PC-3 (cell line): ENCODE measurements at regions not wholly inside any gene's neighbourhood (a gene's known extent, or its start where the extent isn't known, plus 50 kb on each side); places are given as distances from the start of the nearest gene placed in this dataset.
"Not testable (repeated sequence)": the region's sequence is repeated elsewhere in the genome, so short reads cannot be mapped to it uniquely, and the experiment has no call there.

Experiments used
- ATAC-seq: fragments of 200-7000 bp; cut with Tn5 transposase; 2 replicates; pipeline ENCODE4 v1.9.1; 2020; ENCODE audit warnings: mild to moderate bottlenecking, moderate library complexity
- BruUV-seq: library from RNA; stranded (reverse); fragments of 400-500 nt; replicated peaks from 2 replicates; lab custom pipeline; 2021; lab: Mats Ljungman, UMichigan
- CTCF ChIA-PET: fragments of 300-600 bp; sonication (Branson Sonifier 250); formaldehyde crosslinking; loops from one replicate; lab custom pipeline; 2022; ENCODE audit warnings: antibody characterized with exemption; lab: Charles Lee
- POLR2A ChIA-PET: fragments of 300-600 bp; sonication (Branson Sonifier 250); formaldehyde crosslinking; loops from one replicate; lab custom pipeline; 2022; ENCODE audit warnings: antibody characterized with exemption; ENCODE audit not compliant: unreplicated experiment; lab: Charles Lee
- DNase-seq: peaks from one replicate; pipeline ENCODE4 v3.0.0-alpha.2; 2015
- H2AFZ ChIP-seq: fragments of 300-600 bp; sonication (generic); 2 replicates; pipeline ENCODE4 v1.6.0; 2016; ENCODE audit warnings: antibody characterized with exemption, low read length
- H3F3A ChIP-seq: fragments of 300-600 bp; sonication (generic); one replicate; pipeline ENCODE4 v1.6.0; 2017; ENCODE audit warnings: antibody characterized with exemption, low read length, control low read depth, mild to moderate bottlenecking; ENCODE audit not compliant: unreplicated experiment
- H3K27ac ChIP-seq: fragments of 300-600 bp; sonication (generic); 2 replicates; pipeline ENCODE4 v1.5.1; 2016; ENCODE audit warnings: mild to moderate bottlenecking, low read length
- H3K27me3 ChIP-seq: fragments of 300-600 bp; sonication (generic); 2 replicates; pipeline ENCODE4 v1.6.1; 2016; ENCODE audit warnings: low read length, mixed read lengths
- H3K36me3 ChIP-seq: fragments of 300-600 bp; sonication (generic); 2 replicates; pipeline ENCODE4 v1.6.1; 2016; ENCODE audit warnings: low read depth, mixed run types, low read length, mixed read lengths
- H3K4me1 ChIP-seq: fragments of 300-600 bp; sonication (generic); 2 replicates; pipeline ENCODE4 v1.5.1; 2016; ENCODE audit warnings: low read length; ENCODE audit not compliant: insufficient read depth
- H3K4me2 ChIP-seq: fragments of 300-600 bp; sonication (generic); 2 replicates; pipeline ENCODE4 v1.6.0; 2016; ENCODE audit warnings: low read length
- H3K4me3 ChIP-seq: fragments of 300-600 bp; sonication (generic); 2 replicates; pipeline ENCODE4 v1.5.1; 2016; ENCODE audit warnings: mild to moderate bottlenecking, low read length, mixed read lengths
- H3K79me2 ChIP-seq: fragments of 300-600 bp; sonication (generic); 2 replicates; pipeline ENCODE4 v1.6.1; 2017; ENCODE audit warnings: low read length, mixed read lengths
- H3K9ac ChIP-seq: fragments of 300-600 bp; sonication (generic); 2 replicates; pipeline ENCODE4 v1.6.0; 2016; ENCODE audit warnings: mild to moderate bottlenecking, low read length
- H3K9me2 ChIP-seq: fragments of 300-600 bp; sonication (generic); replicated peaks from 2 replicates; pipeline ENCODE4 v1.6.1; 2016; ENCODE audit warnings: mixed run types, low read length, mixed read lengths
- H3K9me3 ChIP-seq: fragments of 300-600 bp; sonication (generic); 2 replicates; pipeline ENCODE4 v1.6.1; 2016; ENCODE audit warnings: low read length, mixed read lengths
- H4K20me1 ChIP-seq: fragments of 300-600 bp; sonication (generic); 2 replicates; pipeline ENCODE4 v1.6.1; 2016; ENCODE audit warnings: low read length, mixed read lengths
- CTCF ChIP-seq: fragments of 300-600 bp; sonication (generic); conservative IDR thresholded peaks from 2 replicates; pipeline ENCODE4 v1.5.1; 2017; ENCODE audit warnings: antibody characterized with exemption, low read depth, mild to moderate bottlenecking, low read length
- EZH2 ChIP-seq: fragments of 300-600 bp; sonication (generic); IDR thresholded peaks from one replicate; pipeline ENCODE4 v1.6.1; 2017; ENCODE audit warnings: antibody characterized with exemption, mild to moderate bottlenecking, low read length; ENCODE audit not compliant: unreplicated experiment
- EZH2phosphoT487 ChIP-seq: fragments of 300-600 bp; sonication (generic); IDR thresholded peaks from 2 replicates; pipeline ENCODE4 v1.6.1; 2018; ENCODE audit warnings: mild to moderate bottlenecking, antibody characterized with exemption, low read length, borderline replicate concordance
- intact Hi-C: fragments of 100-400 bp; cut with micrococcal nuclease; formaldehyde crosslinking; loops from 2 replicates; pipeline ENCODE4 v1.9.0; 2023

GRCh38 chr9:134548185-134548584 is 93.4 kb upstream of the COL5A1 start:
- no peak for TF ChIP-seq EZH2phosphoT487
- no peak for TF ChIP-seq EZH2
- TF ChIP-seq CTCF, result no peak
- Histone ChIP-seq H3K79me2 (no peaks in the 10 kb centered on the region), H3F3A (no peaks in the 10 kb centered on the region), H3K4me2 (no peak overlapping the region), H3K36me3 (no peaks in the 10 kb centered on the region), H4K20me1 (no peaks in the 10 kb centered on the region), H3K9me2 (no peaks in the 10 kb centered on the region), H3K4me3 (no peak overlapping the region), H3K27me3 (no peaks in the 10 kb centered on the region), H2AFZ (no peak overlapping the region), H3K9ac (no peak overlapping the region), H3K9me3 (no peaks in the 10 kb centered on the region), H3K27ac (no peak overlapping the region), H3K4me1 (peaks cover 14% of the 10 kb centered on the region)
- CTCF ChIA-PET, result no interaction called here
- ATAC-seq, result no peak
- BruUV-seq, result no TSS peak
- POLR2A ChIA-PET, result no interaction called here
- intact Hi-C loops, result no loop called here
- DNase-seq, result no peak

GRCh38 chr9:134548618-134549017 is 93.0 kb upstream of the COL5A1 start:
- H3K9ac ChIP-seq, result no peak overlapping the region
- no peaks in the 10 kb centered on the region for H3K79me2 ChIP-seq
- ChIA-PET POLR2A (no interaction called here), CTCF (no interaction called here)
- no peaks in the 10 kb centered on the region for H3K27me3 ChIP-seq
- no peak for ATAC-seq
- no peaks in the 10 kb centered on the region for H3K9me2 ChIP-seq
- TF ChIP-seq EZH2 (no peak), EZH2phosphoT487 (no peak), CTCF (no peak)
- no peaks in the 10 kb centered on the region for H4K20me1 ChIP-seq
- intact Hi-C loops, result no loop called here
- no peaks in the 10 kb centered on the region for H3F3A ChIP-seq
- BruUV-seq, result no TSS peak
- H3K4me2 ChIP-seq, result no peak overlapping the region
- DNase-seq, result no peak
- H3K4me1 ChIP-seq, result peaks cover 14% of the 10 kb centered on the region
- no peaks in the 10 kb centered on the region for H3K9me3 ChIP-seq
- no peak overlapping the region for H3K27ac ChIP-seq
- no peak overlapping the region for H2AFZ ChIP-seq
- H3K36me3 ChIP-seq, result no peaks in the 10 kb centered on the region
- H3K4me3 ChIP-seq, result no peak overlapping the region

- Histone ChIP-seq H3K27me3 (no peaks in the 10 kb centered on the region), H3K79me2 (no peaks in the 10 kb centered on the region), H3K9me2 (no peaks in the 10 kb centered on the region), H3K4me2 (no peak overlapping the region), H3K27ac (no peak overlapping the region), H3K4me1 (peaks cover 14% of the 10 kb centered on the region), H3K36me3 (no peaks in the 10 kb centered on the region), H3K9me3 (no peaks in the 10 kb centered on the region), H3K9ac (no peak overlapping the region), H2AFZ (no peak overlapping the region), H3F3A (no peaks in the 10 kb centered on the region), H3K4me3 (no peak overlapping the region), H4K20me1 (no peaks in the 10 kb centered on the region)
- ChIA-PET CTCF (no interaction called here), POLR2A (no interaction called here)
- intact Hi-C loops, result no loop called here
- no TSS peak for BruUV-seq
- TF ChIP-seq CTCF, result no peak
- TF ChIP-seq EZH2, result no peak
- TF ChIP-seq EZH2phosphoT487, result no peak
- ATAC-seq, result no peak
- DNase-seq, result no peak
Measured at GRCh38 chr9:134549336-134549735, 92.3 kb upstream of the COL5A1 start.

- H3K27me3 ChIP-seq, H4K20me1 ChIP-seq, H2AFZ ChIP-seq, H3K9me3 ChIP-seq, H3K4me2 ChIP-seq, ATAC-seq, H3K9me2 ChIP-seq, H3K36me3 ChIP-seq, H3K79me2 ChIP-seq, intact Hi-C loops, H3F3A ChIP-seq, CTCF ChIA-PET, DNase-seq, H3K27ac ChIP-seq, H3K9ac ChIP-seq, H3K4me3 ChIP-seq, BruUV-seq, POLR2A ChIA-PET: not testable (repeated sequence)
- H3K4me1 ChIP-seq, result peaks cover 14% of the 10 kb centered on the region
Measured at GRCh38 chr9:134550081-134550480, 91.5 kb upstream of the COL5A1 start.
